ENCODE measurements at regions not wholly inside any gene's neighbourhood (a gene's known extent, or its start where the extent isn't known, plus 50 kb on each side); places are given as distances from the start of the nearest gene placed in this dataset.

DNA sequence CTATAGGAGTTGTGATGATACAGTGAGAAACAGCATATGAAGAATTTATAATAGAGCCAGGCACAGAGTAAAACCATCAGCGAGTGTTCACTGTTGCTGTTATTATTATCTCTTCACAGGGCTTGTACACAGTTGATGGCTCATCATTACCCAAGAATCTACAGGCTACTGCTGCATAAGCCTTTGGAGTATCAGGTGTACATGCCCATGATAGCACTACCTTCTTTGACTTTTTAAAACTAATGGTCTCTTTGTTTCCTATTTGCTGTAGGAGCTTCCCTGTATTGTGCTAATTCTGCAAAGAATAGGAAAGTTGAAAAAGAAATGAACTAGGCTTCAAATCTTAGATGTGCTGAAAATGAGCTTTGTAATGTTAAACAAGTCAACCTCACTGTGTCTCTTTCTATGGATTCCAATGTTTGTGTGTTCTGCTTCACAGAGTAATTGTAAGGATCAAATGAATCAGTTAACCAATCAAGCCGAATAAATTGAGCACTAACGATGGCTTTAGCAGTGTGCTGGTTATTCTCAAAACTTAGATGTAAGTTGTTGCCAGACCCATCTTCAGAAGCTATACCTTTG is 138.8 kb downstream of the TUSC7 start:
- no peaks in the 10 kb centered on the region for H3K79me2 ChIP-seq (ENCODE audit: insufficient read depth, low read depth)
- no peak overlapping the region for H3K27ac ChIP-seq
- no peak overlapping the region for H3K9ac ChIP-seq
- no peak overlapping the region for H3K4me2 ChIP-seq
- TF ChIP-seq, protein P1, sequence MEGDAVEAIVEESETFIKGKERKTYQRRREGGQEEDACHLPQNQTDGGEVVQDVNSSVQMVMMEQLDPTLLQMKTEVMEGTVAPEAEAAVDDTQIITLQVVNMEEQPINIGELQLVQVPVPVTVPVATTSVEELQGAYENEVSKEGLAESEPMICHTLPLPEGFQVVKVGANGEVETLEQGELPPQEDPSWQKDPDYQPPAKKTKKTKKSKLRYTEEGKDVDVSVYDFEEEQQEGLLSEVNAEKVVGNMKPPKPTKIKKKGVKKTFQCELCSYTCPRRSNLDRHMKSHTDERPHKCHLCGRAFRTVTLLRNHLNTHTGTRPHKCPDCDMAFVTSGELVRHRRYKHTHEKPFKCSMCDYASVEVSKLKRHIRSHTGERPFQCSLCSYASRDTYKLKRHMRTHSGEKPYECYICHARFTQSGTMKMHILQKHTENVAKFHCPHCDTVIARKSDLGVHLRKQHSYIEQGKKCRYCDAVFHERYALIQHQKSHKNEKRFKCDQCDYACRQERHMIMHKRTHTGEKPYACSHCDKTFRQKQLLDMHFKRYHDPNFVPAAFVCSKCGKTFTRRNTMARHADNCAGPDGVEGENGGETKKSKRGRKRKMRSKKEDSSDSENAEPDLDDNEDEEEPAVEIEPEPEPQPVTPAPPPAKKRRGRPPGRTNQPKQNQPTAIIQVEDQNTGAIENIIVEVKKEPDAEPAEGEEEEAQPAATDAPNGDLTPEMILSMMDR (conservative IDR thresholded peaks at IDR 0.05; ENCODE audit: low read depth, low read length) = no peak
- H2AFZ ChIP-seq (ENCODE audit: low read depth) = no peak overlapping the region
- no peaks in the 10 kb centered on the region for H3K27me3 ChIP-seq (ENCODE audit: insufficient read depth, low read depth)
- H3K4me1 ChIP-seq (ENCODE audit: low read depth, poor library complexity, severe bottlenecking) = no peaks in the 10 kb centered on the region
- no peaks in the 10 kb centered on the region for H4K20me1 ChIP-seq (ENCODE audit: insufficient read depth)
- H3K36me3 ChIP-seq (ENCODE audit: insufficient read depth) = no peaks in the 10 kb centered on the region
- no peak overlapping the region for H3K4me3 ChIP-seq (IDR thresholded peaks at IDR 0.05; ENCODE audit: insufficient read depth, low read depth, low read length)

DNA sequence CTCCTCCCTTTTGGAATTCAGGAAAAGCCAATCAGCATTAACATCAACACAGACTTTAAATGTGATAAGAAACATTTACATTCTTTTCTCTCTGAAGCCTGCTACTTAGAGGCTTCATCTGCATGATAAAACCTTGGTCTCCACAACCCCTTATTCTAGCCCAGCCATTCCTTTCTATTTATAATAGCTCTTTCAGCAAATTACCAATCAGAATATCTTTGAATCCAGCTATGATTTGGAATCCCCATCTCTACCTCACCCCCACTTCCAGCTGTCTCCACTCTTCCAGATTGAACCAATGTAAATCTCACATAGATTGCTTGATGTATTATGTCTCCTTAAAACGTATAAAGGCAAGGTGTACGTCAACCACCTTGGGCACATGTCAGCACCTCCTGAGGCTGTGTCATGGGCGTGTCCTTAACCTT is 139.7 kb downstream of the TUSC7 start:
- TF ChIP-seq, protein P1 (conservative IDR thresholded peaks at IDR 0.05; ENCODE audit: low read depth, low read length) = no peak
- Histone ChIP-seq H4K20me1 (ENCODE audit: insufficient read depth) (no peaks in the 10 kb centered on the region), H3K4me2 (no peak overlapping the region)

DNA sequence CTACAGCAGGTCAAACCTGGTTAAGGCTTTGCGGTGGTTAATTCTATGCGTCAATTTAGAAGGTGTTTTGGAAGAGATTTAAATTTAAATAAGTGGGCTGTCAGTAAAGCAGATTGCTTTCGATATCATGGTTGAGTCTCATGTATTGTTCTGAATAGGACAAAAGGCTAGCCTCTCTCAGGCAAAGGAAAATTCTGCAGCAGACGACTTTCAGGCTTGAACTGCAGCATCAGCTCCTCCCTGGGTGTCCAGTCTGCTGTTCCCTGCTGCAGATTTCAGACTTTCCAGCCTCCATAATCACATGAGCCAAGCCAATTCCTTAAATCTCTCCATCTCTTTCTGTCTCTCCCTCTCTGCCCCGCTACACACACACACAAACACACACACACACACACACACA is 143.2 kb downstream of the TUSC7 start:
- TF ChIP-seq, protein P1 (conservative IDR thresholded peaks at IDR 0.05; ENCODE audit: low read depth, low read length) = no peak
- Histone ChIP-seq H3K79me2 (ENCODE audit: insufficient read depth, low read depth) (no peaks in the 10 kb centered on the region), H3K36me3 (ENCODE audit: insufficient read depth) (no peaks in the 10 kb centered on the region)

More for the DNA sequence above, 139.7 kb downstream of the TUSC7 start:
- Histone ChIP-seq H3K9ac (no peak overlapping the region), H2AFZ (ENCODE audit: low read depth) (no peak overlapping the region), H3K4me1 (ENCODE audit: low read depth, poor library complexity, severe bottlenecking) (no peaks in the 10 kb centered on the region), H3K27me3 (ENCODE audit: insufficient read depth, low read depth) (no peaks in the 10 kb centered on the region), H3K27ac (no peak overlapping the region), H3K79me2 (ENCODE audit: insufficient read depth, low read depth) (no peaks in the 10 kb centered on the region), H3K36me3 (ENCODE audit: insufficient read depth) (no peaks in the 10 kb centered on the region), H3K4me3 (IDR thresholded peaks at IDR 0.05; ENCODE audit: insufficient read depth, low read depth, low read length) (no peak overlapping the region)

DNA sequence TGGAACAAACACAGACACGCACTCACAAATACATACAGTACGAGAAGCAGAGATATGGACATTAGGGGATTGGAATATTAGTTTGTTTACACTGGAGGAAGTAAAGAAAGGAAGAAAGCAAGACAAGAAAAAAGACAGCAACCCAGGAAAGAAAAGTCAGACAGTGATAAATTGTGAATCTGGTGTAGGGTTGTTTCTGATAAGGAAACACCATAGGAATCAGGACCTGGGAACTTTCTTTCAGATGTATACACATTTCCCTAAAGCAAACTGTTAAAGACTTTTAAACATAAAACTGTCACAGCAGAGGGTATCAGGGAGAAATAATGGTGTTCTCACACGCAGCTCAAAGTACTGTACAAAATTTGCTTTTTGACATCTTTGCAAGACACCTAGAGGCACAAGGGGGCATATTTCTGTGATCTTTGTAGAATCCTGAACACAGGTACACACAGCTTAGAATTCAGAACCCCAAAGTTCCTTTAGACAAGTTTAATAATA is 153.7 kb downstream of the TUSC7 start:
- Histone ChIP-seq H3K9ac (no peak overlapping the region), H3K27me3 (ENCODE audit: insufficient read depth, low read depth) (no peaks in the 10 kb centered on the region), H3K4me3 (IDR thresholded peaks at IDR 0.05; ENCODE audit: insufficient read depth, low read depth, low read length) (no peak overlapping the region), H3K4me2 (no peak overlapping the region), H3K27ac (no peak overlapping the region), H3K36me3 (ENCODE audit: insufficient read depth) (no peaks in the 10 kb centered on the region), H3K4me1 (ENCODE audit: low read depth, poor library complexity, severe bottlenecking) (no peaks in the 10 kb centered on the region), H4K20me1 (ENCODE audit: insufficient read depth) (no peaks in the 10 kb centered on the region), H2AFZ (ENCODE audit: low read depth) (no peak overlapping the region), H3K79me2 (ENCODE audit: insufficient read depth, low read depth) (no peaks in the 10 kb centered on the region)
- TF ChIP-seq, protein P1 (conservative IDR thresholded peaks at IDR 0.05; ENCODE audit: low read depth, low read length) = no peak

More for the DNA sequence above, 143.2 kb downstream of the TUSC7 start:
- no peaks in the 10 kb centered on the region for H4K20me1 ChIP-seq (ENCODE audit: insufficient read depth)
- H3K4me2 ChIP-seq = no peak overlapping the region
- no peaks in the 10 kb centered on the region for H3K4me1 ChIP-seq (ENCODE audit: low read depth, poor library complexity, severe bottlenecking)
- no peak overlapping the region for H3K27ac ChIP-seq
- no peak overlapping the region for H2AFZ ChIP-seq (ENCODE audit: low read depth)
- H3K27me3 ChIP-seq (ENCODE audit: insufficient read depth, low read depth) = no peaks in the 10 kb centered on the region
- H3K4me3 ChIP-seq (IDR thresholded peaks at IDR 0.05; ENCODE audit: insufficient read depth, low read depth, low read length) = no peak overlapping the region
- no peak overlapping the region for H3K9ac ChIP-seq

All from KMS-11 (cell line).